Mesendoderm (in vitro differentiated cells): ENCODE measurements at regions not wholly inside any gene's neighbourhood (a gene's known extent, or its start where the extent isn't known, plus 50 kb on each side); places are given as distances from the start of the nearest gene placed in this dataset.

Source experiments
- DNase-seq: peaks from one replicate; pipeline ENCODE4 v3.0.0; 2013
- H2AK5ac ChIP-seq: 2 replicates; pipeline ENCODE4 v1.6.1; 2013; ENCODE audit warnings: low read length, inconsistent platforms
- H2BK120ac ChIP-seq: 2 replicates; pipeline ENCODE4 v1.6.1; 2013; ENCODE audit warnings: low read depth, mild to moderate bottlenecking, low read length, moderate library complexity, mixed read lengths
- H2BK15ac ChIP-seq: replicated peaks from 2 replicates; pipeline ENCODE4 v1.6.1; 2013; ENCODE audit warnings: low read depth, mild to moderate bottlenecking, moderate library complexity
- H2BK5ac ChIP-seq: 2 replicates; pipeline ENCODE4 v1.6.1; 2013; ENCODE audit warnings: low read length, inconsistent platforms
- H3K18ac ChIP-seq: 2 replicates; pipeline ENCODE4 v1.6.1; 2013; ENCODE audit warnings: mild to moderate bottlenecking, low read length, mixed read lengths
- H3K23ac ChIP-seq: one replicate; pipeline ENCODE4 v1.6.1; 2013; ENCODE audit warnings: low read length
- H3K27ac ChIP-seq: 2 replicates; pipeline ENCODE4 v1.5.1; 2013; ENCODE audit warnings: low read depth, mild to moderate bottlenecking, inconsistent platforms, low read length, moderate library complexity
- H3K27me3 ChIP-seq: 2 replicates; pipeline ENCODE4 v1.6.1; 2013; ENCODE audit warnings: low read length, control low read depth, mild to moderate bottlenecking, inconsistent platforms; ENCODE audit not compliant: insufficient read depth, poor library complexity
- H3K36me3 ChIP-seq: 2 replicates; pipeline ENCODE4 v1.6.1; 2013; ENCODE audit warnings: low read length, inconsistent platforms; ENCODE audit not compliant: control insufficient read depth, insufficient read depth
- H3K4ac ChIP-seq: one replicate; pipeline ENCODE4 v1.6.1; 2013; ENCODE audit warnings: low read depth, mild to moderate bottlenecking, low read length, moderate library complexity
- H3K4me1 ChIP-seq: 2 replicates; pipeline ENCODE4 v1.6.1; 2013; ENCODE audit warnings: low read depth, low read length, inconsistent platforms; ENCODE audit not compliant: control insufficient read depth
- H3K4me2 ChIP-seq: 2 replicates; pipeline ENCODE4 v1.6.1; 2013; ENCODE audit warnings: low read length
- H3K4me3 ChIP-seq: 2 replicates; pipeline ENCODE4 v1.5.1; 2013; ENCODE audit warnings: mild to moderate bottlenecking, low read length
- H3K56ac ChIP-seq: one replicate; pipeline ENCODE4 v1.6.1; 2013; ENCODE audit warnings: low read length
- H3K79me1 ChIP-seq: 2 replicates; pipeline ENCODE4 v1.6.1; 2013; ENCODE audit warnings: low read length, inconsistent platforms
- H3K79me2 ChIP-seq: 2 replicates; pipeline ENCODE4 v1.6.1; 2013; ENCODE audit warnings: mild to moderate bottlenecking, low read length; ENCODE audit not compliant: control insufficient read depth, insufficient read depth
- H3K9ac ChIP-seq: 2 replicates; pipeline ENCODE4 v1.6.1; 2013; ENCODE audit warnings: low read length, inconsistent platforms
- H4K5ac ChIP-seq: one replicate; pipeline ENCODE4 v1.6.1; 2013; ENCODE audit warnings: low read length
- H4K8ac ChIP-seq: one replicate; pipeline ENCODE4 v1.6.1; 2013; ENCODE audit warnings: low read depth, mild to moderate bottlenecking, control low read depth, low read length, moderate library complexity
- WGBS: extraction: QIAGEN DNeasy Blood & Tissue Kit; methylation state at CpG from one replicate; pipeline ENCODE4 v1.1.7; 2013; ENCODE audit warnings: low lambda C conversion rate, missing lambda C conversion rate; ENCODE audit not compliant: insufficient coverage; ENCODE audit errors: extremely low coverage; 5-methylcytosine and 5-hydroxymethylcytosine counted together

- no peaks in the 10 kb centered on the region for H3K79me2 ChIP-seq
- WGBS, result no CpG with 5 or more reads among the region's 17 CpGs
- no peaks in the 10 kb centered on the region for H3K27me3 ChIP-seq
- H3K23ac ChIP-seq, result no peak overlapping the region
- no peak overlapping the region for H4K5ac ChIP-seq
- H3K36me3 ChIP-seq, result no peaks in the 10 kb centered on the region
- H2BK15ac ChIP-seq, result no peak overlapping the region
- H2AK5ac ChIP-seq, result no peak overlapping the region
- no peak overlapping the region for H4K8ac ChIP-seq
- no peak overlapping the region for H2BK120ac ChIP-seq
- H3K4me1 ChIP-seq, result no peaks in the 10 kb centered on the region
- no peak overlapping the region for H3K27ac ChIP-seq
- no peak for DNase-seq
- H3K4me2 ChIP-seq, result no peak overlapping the region
- H3K4ac ChIP-seq, result no peak overlapping the region
- no peak overlapping the region for H3K18ac ChIP-seq
- H3K79me1 ChIP-seq, result no peaks in the 10 kb centered on the region
- no peak overlapping the region for H3K4me3 ChIP-seq
- no peak overlapping the region for H2BK5ac ChIP-seq
- no peak overlapping the region for H3K56ac ChIP-seq
- H3K9ac ChIP-seq, result no peak overlapping the region
These were observed 51.8 kb downstream of the POM121L12 start for GRCh38 chr7:53087274-53087673.

GRCh38 chr7:53094191-53094590 lies 58.8 kb downstream of the POM121L12 start:
- no peaks in the 10 kb centered on the region for H3K79me2 ChIP-seq

GRCh38 chr7:53094827-53095226 lies 59.4 kb downstream of the POM121L12 start:
- Histone ChIP-seq H3K4me2 (no peak overlapping the region), H3K79me2 (no peaks in the 10 kb centered on the region), H2BK120ac (no peak overlapping the region), H3K56ac (no peak overlapping the region), H2AK5ac (no peak overlapping the region), H3K4me1 (no peaks in the 10 kb centered on the region), H3K36me3 (no peaks in the 10 kb centered on the region), H3K27me3 (no peaks in the 10 kb centered on the region), H2BK15ac (no peak overlapping the region), H2BK5ac (no peak overlapping the region), H3K23ac (no peak overlapping the region), H3K79me1 (no peaks in the 10 kb centered on the region), H3K4ac (no peak overlapping the region), H3K4me3 (no peak overlapping the region), H4K5ac (no peak overlapping the region), H3K18ac (no peak overlapping the region), H4K8ac (no peak overlapping the region), H3K9ac (no peak overlapping the region), H3K27ac (no peak overlapping the region)
- no CpG with 5 or more reads among the region's 2 CpGs for WGBS
- no peak for DNase-seq

More at GRCh38 chr7:53094191-53094590, 58.8 kb downstream of the POM121L12 start:
- no peak overlapping the region for H3K4ac ChIP-seq
- no peaks in the 10 kb centered on the region for H3K4me1 ChIP-seq
- no peak overlapping the region for H4K8ac ChIP-seq
- no peak overlapping the region for H3K9ac ChIP-seq
- 100% methylated on average over 1 of the region's 3 CpGs for WGBS
- no peak overlapping the region for H3K4me3 ChIP-seq
- H3K27me3 ChIP-seq, result no peaks in the 10 kb centered on the region
- no peak overlapping the region for H3K18ac ChIP-seq
- no peak for DNase-seq
- H3K79me1 ChIP-seq, result no peaks in the 10 kb centered on the region
- H4K5ac ChIP-seq, result no peak overlapping the region
- H2BK120ac ChIP-seq, result no peak overlapping the region
- H2BK5ac ChIP-seq, result no peak overlapping the region
- no peak overlapping the region for H2BK15ac ChIP-seq
- no peak overlapping the region for H3K4me2 ChIP-seq
- H3K56ac ChIP-seq, result no peak overlapping the region
- no peaks in the 10 kb centered on the region for H3K36me3 ChIP-seq
- no peak overlapping the region for H3K23ac ChIP-seq
- no peak overlapping the region for H3K27ac ChIP-seq
- H2AK5ac ChIP-seq, result no peak overlapping the region

- Histone ChIP-seq H3K27ac (no peak overlapping the region), H3K4ac (no peak overlapping the region), H3K23ac (no peak overlapping the region), H4K8ac (no peak overlapping the region), H3K56ac (no peak overlapping the region), H3K9ac (no peak overlapping the region), H2BK120ac (no peak overlapping the region), H2BK5ac (no peak overlapping the region), H3K79me1 (no peaks in the 10 kb centered on the region), H3K18ac (no peak overlapping the region), H3K36me3 (no peaks in the 10 kb centered on the region), H2AK5ac (no peak overlapping the region), H3K27me3 (no peaks in the 10 kb centered on the region), H4K5ac (no peak overlapping the region), H2BK15ac (no peak overlapping the region), H3K4me2 (no peak overlapping the region), H3K79me2 (no peaks in the 10 kb centered on the region), H3K4me3 (no peak overlapping the region), H3K4me1 (no peaks in the 10 kb centered on the region)
- no peak for DNase-seq
- no CpG with 5 or more reads among the region's 3 CpGs for WGBS
These were observed 60.5 kb downstream of the POM121L12 start for GRCh38 chr7:53095731-53096501.

GRCh38 chr7:53100091-53100490 lies 64.7 kb downstream of the POM121L12 start:
- no peak overlapping the region for H3K4me3 ChIP-seq
- no peak overlapping the region for H2BK15ac ChIP-seq
- no CpG with 5 or more reads among the region's 4 CpGs for WGBS
- no peak overlapping the region for H3K27ac ChIP-seq
- no peaks in the 10 kb centered on the region for H3K79me1 ChIP-seq
- H3K23ac ChIP-seq, result no peak overlapping the region
- H3K4ac ChIP-seq, result no peak overlapping the region
- H3K56ac ChIP-seq, result no peak overlapping the region
- DNase-seq, result no peak
- H2BK120ac ChIP-seq, result no peak overlapping the region
- no peak overlapping the region for H2BK5ac ChIP-seq
- H2AK5ac ChIP-seq, result no peak overlapping the region
- no peaks in the 10 kb centered on the region for H3K79me2 ChIP-seq
- no peak overlapping the region for H4K5ac ChIP-seq
- H3K4me2 ChIP-seq, result no peak overlapping the region
- H3K27me3 ChIP-seq, result no peaks in the 10 kb centered on the region
- H3K18ac ChIP-seq, result no peak overlapping the region
- H4K8ac ChIP-seq, result no peak overlapping the region
- no peaks in the 10 kb centered on the region for H3K4me1 ChIP-seq
- no peaks in the 10 kb centered on the region for H3K36me3 ChIP-seq
- no peak overlapping the region for H3K9ac ChIP-seq

- Histone ChIP-seq H2BK15ac (no peak overlapping the region), H3K27ac (no peak overlapping the region), H3K79me1 (no peaks in the 10 kb centered on the region), H4K8ac (no peak overlapping the region), H2AK5ac (no peak overlapping the region), H3K23ac (no peak overlapping the region), H3K9ac (no peak overlapping the region), H3K4me1 (no peaks in the 10 kb centered on the region), H2BK120ac (no peak overlapping the region), H3K18ac (no peak overlapping the region), H3K4me3 (no peak overlapping the region), H3K27me3 (no peaks in the 10 kb centered on the region), H2BK5ac (no peak overlapping the region), H3K4ac (no peak overlapping the region), H3K4me2 (no peak overlapping the region), H4K5ac (no peak overlapping the region), H3K36me3 (no peaks in the 10 kb centered on the region), H3K56ac (no peak overlapping the region), H3K79me2 (no peaks in the 10 kb centered on the region)
- no peak for DNase-seq
- WGBS, result no CpG with 5 or more reads among the region's 7 CpGs
These were observed 65.6 kb downstream of the POM121L12 start for GRCh38 chr7:53101026-53101425.
